Astrocyte (in vitro differentiated cells and primary cell): ENCODE measurements at regions not wholly inside any gene's neighbourhood (a gene's known extent, or its start where the extent isn't known, plus 50 kb on each side); places are given as distances from the start of the nearest gene placed in this dataset.
A peak's percentile ranks its signal among the peaks of the same experiment; 100 is the strongest.

ENCODE experiments used
- DNase-seq: peaks from one replicate; pipeline ENCODE4 v3.0.0-alpha.2; 2010; ENCODE audit warnings: low read depth
- FAIRE-seq: peaks from 2 replicates; lab custom pipeline; 2011; peaks lifted over from hg19 to GRCh38; lab: Jason Lieb, UNC
- H2AFZ ChIP-seq: 2 replicates; pipeline ENCODE4 v1.6.0; 2012; ENCODE audit warnings: low read depth, low read length, inconsistent platforms
- H3K27ac ChIP-seq: 2 replicates; pipeline ENCODE4 v1.5.1; 2011; ENCODE audit warnings: low read depth, low read length, inconsistent platforms
- H3K27me3 ChIP-seq: 2 replicates; pipeline ENCODE4 v1.6.0; 2011; ENCODE audit warnings: low read length, inconsistent platforms; ENCODE audit not compliant: insufficient read depth
- H3K36me3 ChIP-seq: 2 replicates; pipeline ENCODE4 v1.5.1; 2011; ENCODE audit warnings: low read length, inconsistent platforms; ENCODE audit not compliant: insufficient read depth
- H3K4me1 ChIP-seq: 2 replicates; pipeline ENCODE4 v1.5.1; 2011; ENCODE audit warnings: low read length, inconsistent platforms; ENCODE audit not compliant: insufficient read depth
- H3K4me2 ChIP-seq: 2 replicates; pipeline ENCODE4 v1.6.0; 2012; ENCODE audit warnings: low read length, inconsistent platforms
- H3K4me3 ChIP-seq: 2 replicates; pipeline ENCODE4 v1.5.1; 2011; ENCODE audit warnings: low read depth, mild to moderate bottlenecking, low read length, inconsistent platforms; ENCODE audit not compliant: insufficient read depth
- H3K79me2 ChIP-seq: 2 replicates; pipeline ENCODE4 v1.6.0; 2012; ENCODE audit warnings: mild to moderate bottlenecking, low read length, inconsistent platforms; ENCODE audit not compliant: insufficient read depth
- H3K9ac ChIP-seq: 2 replicates; pipeline ENCODE4 v1.6.0; 2012; ENCODE audit warnings: mild to moderate bottlenecking, low read length, inconsistent platforms
- H3K9me3 ChIP-seq: 2 replicates; pipeline ENCODE4 v1.5.1; 2012; ENCODE audit warnings: low read depth, mild to moderate bottlenecking, low read length, inconsistent platforms; ENCODE audit not compliant: insufficient read depth
- H4K20me1 ChIP-seq: 2 replicates; pipeline ENCODE4 v1.6.0; 2012; ENCODE audit warnings: low read length, inconsistent platforms; ENCODE audit not compliant: insufficient read depth
- H3K27ac Mint-ChIP-seq: one replicate; pipeline ENCODE4 v1.8.0; 2021; ENCODE audit warnings: mild to moderate bottlenecking, mixed read lengths; ENCODE audit not compliant: unreplicated experiment
- H3K27me3 Mint-ChIP-seq: one replicate; pipeline ENCODE4 v1.8.0; 2021; ENCODE audit warnings: low read depth, mixed read lengths; ENCODE audit not compliant: unreplicated experiment
- H3K36me3 Mint-ChIP-seq: one replicate; pipeline ENCODE4 v1.8.0; 2021; ENCODE audit warnings: low read depth, mixed read lengths; ENCODE audit not compliant: unreplicated experiment
- H3K4me1 Mint-ChIP-seq: one replicate; pipeline ENCODE4 v1.8.0; 2021; ENCODE audit warnings: low read depth, mixed read lengths; ENCODE audit not compliant: unreplicated experiment
- H3K4me3 Mint-ChIP-seq: one replicate; pipeline ENCODE4 v1.8.0; 2021; ENCODE audit warnings: mild to moderate bottlenecking, moderate library complexity, mixed read lengths; ENCODE audit not compliant: unreplicated experiment
- H3K9me3 Mint-ChIP-seq: one replicate; pipeline ENCODE4 v1.8.0; 2021; ENCODE audit warnings: mild to moderate bottlenecking, mixed read lengths; ENCODE audit not compliant: unreplicated experiment
- EZH2 ChIP-seq: IDR thresholded peaks from 2 replicates; pipeline ENCODE4 v1.6.1; 2012; ENCODE audit warnings: mild to moderate bottlenecking, low read length, inconsistent platforms; ENCODE audit not compliant: insufficient read depth
- TF ChIP-seq, protein P1 (sequence below): IDR thresholded peaks from 2 replicates; pipeline ENCODE4 v1.5.1; 2011; ENCODE audit warnings: low read depth, mild to moderate bottlenecking, inconsistent platforms, low read length, moderate library complexity; ENCODE audit not compliant: insufficient read depth

- DNase-seq = no peak
- H3K4me1 Mint-ChIP-seq = peaks cover 43% of the 10 kb centered on the region
- Histone ChIP-seq H3K4me3 (no peak overlapping the region), H3K27me3 (no peaks in the 10 kb centered on the region), H3K9ac (no peak overlapping the region), H3K79me2 (no peaks in the 10 kb centered on the region), H3K4me2 (no peak overlapping the region), H3K36me3 (no peaks in the 10 kb centered on the region), H3K27ac (no peak overlapping the region), H2AFZ (no peak overlapping the region), H3K9me3 (no peaks in the 10 kb centered on the region), H4K20me1 (no peaks in the 10 kb centered on the region), H3K4me1 (peaks cover 34% of the 10 kb centered on the region)
- H3K9me3 Mint-ChIP-seq = no peaks in the 10 kb centered on the region
- no peak overlapping the region for H3K4me3 Mint-ChIP-seq
- TF ChIP-seq, protein P1, sequence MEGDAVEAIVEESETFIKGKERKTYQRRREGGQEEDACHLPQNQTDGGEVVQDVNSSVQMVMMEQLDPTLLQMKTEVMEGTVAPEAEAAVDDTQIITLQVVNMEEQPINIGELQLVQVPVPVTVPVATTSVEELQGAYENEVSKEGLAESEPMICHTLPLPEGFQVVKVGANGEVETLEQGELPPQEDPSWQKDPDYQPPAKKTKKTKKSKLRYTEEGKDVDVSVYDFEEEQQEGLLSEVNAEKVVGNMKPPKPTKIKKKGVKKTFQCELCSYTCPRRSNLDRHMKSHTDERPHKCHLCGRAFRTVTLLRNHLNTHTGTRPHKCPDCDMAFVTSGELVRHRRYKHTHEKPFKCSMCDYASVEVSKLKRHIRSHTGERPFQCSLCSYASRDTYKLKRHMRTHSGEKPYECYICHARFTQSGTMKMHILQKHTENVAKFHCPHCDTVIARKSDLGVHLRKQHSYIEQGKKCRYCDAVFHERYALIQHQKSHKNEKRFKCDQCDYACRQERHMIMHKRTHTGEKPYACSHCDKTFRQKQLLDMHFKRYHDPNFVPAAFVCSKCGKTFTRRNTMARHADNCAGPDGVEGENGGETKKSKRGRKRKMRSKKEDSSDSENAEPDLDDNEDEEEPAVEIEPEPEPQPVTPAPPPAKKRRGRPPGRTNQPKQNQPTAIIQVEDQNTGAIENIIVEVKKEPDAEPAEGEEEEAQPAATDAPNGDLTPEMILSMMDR = no peak
- FAIRE-seq = no peak
- no peaks in the 10 kb centered on the region for H3K27me3 Mint-ChIP-seq
- H3K36me3 Mint-ChIP-seq = no peaks in the 10 kb centered on the region
- H3K27ac Mint-ChIP-seq = no peak overlapping the region
Measured at GRCh38 chr6:25013246-25013645, 77.5 kb upstream of the RIPOR2 start.

DNA sequence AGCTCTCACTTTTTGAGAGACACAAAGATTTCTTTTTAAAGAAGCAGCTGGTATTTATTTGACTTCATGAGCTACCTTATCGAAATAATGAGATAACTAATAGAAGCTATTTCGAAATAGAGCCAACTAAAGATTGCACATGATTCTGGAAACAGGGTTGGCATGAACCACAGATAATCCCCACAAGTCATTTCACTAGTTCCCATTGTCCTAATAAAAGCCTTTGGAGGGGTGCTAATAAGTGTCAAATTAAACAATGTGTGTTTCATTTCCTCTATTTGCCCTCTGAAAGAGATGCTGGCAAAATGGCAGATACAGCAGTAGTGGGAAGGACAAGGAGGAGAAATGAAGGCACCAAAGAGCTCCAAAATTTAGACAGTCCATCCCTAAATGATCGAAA is 78.6 kb upstream of the RIPOR2 start:
- Histone ChIP-seq H2AFZ (no peak overlapping the region), H3K4me2 (no peak overlapping the region), H3K4me1 (peaks cover 34% of the 10 kb centered on the region), H3K27ac (no peak overlapping the region), H3K4me3 (no peak overlapping the region), H3K36me3 (no peaks in the 10 kb centered on the region), H3K9me3 (no peaks in the 10 kb centered on the region), H4K20me1 (no peaks in the 10 kb centered on the region), H3K27me3 (no peaks in the 10 kb centered on the region), H3K79me2 (no peaks in the 10 kb centered on the region), H3K9ac (no peak overlapping the region)
- TF ChIP-seq, protein P1 = no peak
- no peak for TF ChIP-seq EZH2
- DNase-seq (no peak), FAIRE-seq (no peak)
- Mint-ChIP-seq H3K9me3 (no peaks in the 10 kb centered on the region), H3K4me1 (peaks cover 43% of the 10 kb centered on the region), H3K27ac (no peak overlapping the region), H3K27me3 (no peaks in the 10 kb centered on the region), H3K36me3 (no peaks in the 10 kb centered on the region), H3K4me3 (no peak overlapping the region)

DNA sequence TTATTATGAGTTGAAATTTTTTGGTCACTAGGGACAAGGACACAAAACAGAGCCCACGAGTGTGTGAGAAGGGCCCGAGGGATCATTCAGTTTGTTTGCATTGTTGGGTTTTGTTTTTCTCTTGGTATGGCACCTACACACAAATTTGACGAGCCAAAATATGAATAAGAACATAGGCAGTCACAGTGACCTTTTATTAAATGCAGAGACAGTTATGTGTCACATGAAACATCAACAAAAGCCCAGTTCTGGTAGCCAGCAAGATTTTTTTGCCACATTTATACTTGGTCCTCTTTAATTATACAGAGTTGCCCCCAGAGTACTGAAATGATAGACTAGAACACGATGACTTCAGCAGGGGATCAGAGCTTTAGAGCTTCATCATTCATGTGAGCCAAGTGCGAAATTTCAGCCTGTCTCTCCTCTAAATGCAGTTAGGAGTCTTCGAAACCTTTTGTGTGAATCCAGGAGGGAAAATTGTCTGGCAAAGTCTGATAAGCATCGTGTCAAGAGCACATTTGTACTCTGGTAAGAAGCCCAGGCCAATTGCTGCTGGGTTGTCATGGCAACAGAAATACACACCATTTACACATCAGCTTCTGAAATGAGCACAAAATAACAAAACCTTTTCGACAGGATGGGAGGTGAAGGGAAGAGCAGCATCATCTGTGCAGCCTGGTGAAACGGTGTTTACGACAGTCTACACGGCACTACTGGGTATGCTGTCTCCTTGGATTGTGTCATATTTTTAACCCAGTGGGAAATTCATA is 79.2 kb upstream of the RIPOR2 start:
- no peak overlapping the region for H3K9ac ChIP-seq
- peak; percentile 78 for DNase-seq
- no peak overlapping the region for H3K27ac ChIP-seq
- no peaks in the 10 kb centered on the region for H3K27me3 ChIP-seq
- H3K4me2 ChIP-seq = no peak overlapping the region
- peaks cover 34% of the 10 kb centered on the region for H3K4me1 ChIP-seq
- H4K20me1 ChIP-seq = no peaks in the 10 kb centered on the region
- FAIRE-seq = no peak
- H3K9me3 ChIP-seq = no peaks in the 10 kb centered on the region
- Mint-ChIP-seq H3K9me3 (no peaks in the 10 kb centered on the region), H3K36me3 (no peaks in the 10 kb centered on the region), H3K4me3 (no peak overlapping the region), H3K27me3 (no peaks in the 10 kb centered on the region), H3K27ac (peak overlapping the region; percentile 55), H3K4me1 (peaks cover 41% of the 10 kb centered on the region)
- no peaks in the 10 kb centered on the region for H3K36me3 ChIP-seq
- H3K4me3 ChIP-seq = no peak overlapping the region
- no peak for TF ChIP-seq EZH2
- TF ChIP-seq, protein P1 = no peak
- no peaks in the 10 kb centered on the region for H3K79me2 ChIP-seq
- peak overlapping the region; percentile 7 for H2AFZ ChIP-seq
